ENCODE measurements at regions not wholly inside any gene's neighbourhood (a gene's known extent, or its start where the extent isn't known, plus 50 kb on each side); places are given as distances from the start of the nearest gene placed in this dataset.

- TF ChIP-seq CTCF (IDR thresholded peaks at IDR 0.05) (no peak), POLR2A (IDR thresholded peaks at IDR 0.05) (no peak)
Measured at GRCh38 chr10:9508606-9509005, 1454.1 kb downstream of the GATA3 start.
